GM12873 (cell line): ENCODE measurements at regions not wholly inside any gene's neighbourhood (a gene's known extent, or its start where the extent isn't known, plus 50 kb on each side); places are given as distances from the start of the nearest gene placed in this dataset.
A peak's percentile ranks its signal among the peaks of the same experiment; 100 is the strongest.

Source experiments
- CTCF ChIP-seq: IDR thresholded peaks from 2 replicates; pipeline ENCODE4 v1.5.1; 2012; ENCODE audit warnings: low read depth, mild to moderate bottlenecking, moderate library complexity, low read length, control low read depth; ENCODE audit not compliant: insufficient read depth; ENCODE audit errors: missing control alignments

GRCh38 chr13:97570442-97570841, 136.5 kb downstream of the RAP2A start:
- no peak for TF ChIP-seq CTCF

GRCh38 chr13:97573011-97573410, 139.0 kb downstream of the RAP2A start:
- TF ChIP-seq CTCF: no peak

- peak; percentile 67 for TF ChIP-seq CTCF
Observed at GRCh38 chr13:97574926-97575325, 141.0 kb downstream of the RAP2A start.

GRCh38 chr13:97577026-97577425, 143.1 kb downstream of the RAP2A start:
- TF ChIP-seq CTCF: no peak

- no peak for TF ChIP-seq CTCF
Observed at GRCh38 chr13:97582170-97582569, 148.2 kb downstream of the RAP2A start.

- no peak for TF ChIP-seq CTCF
Observed at GRCh38 chr13:97583907-97584497, 150.0 kb downstream of the RAP2A start.

- no peak for TF ChIP-seq CTCF
Observed at GRCh38 chr13:97586941-97587340, 153.0 kb downstream of the RAP2A start.

- no peak for TF ChIP-seq CTCF
Observed at GRCh38 chr13:97588993-97589392, 155.0 kb downstream of the RAP2A start.
